Ectodermal cell (in vitro differentiated cells): ENCODE measurements at regions not wholly inside any gene's neighbourhood (a gene's known extent, or its start where the extent isn't known, plus 50 kb on each side); places are given as distances from the start of the nearest gene placed in this dataset.
"Not testable (repeated sequence)": the region's sequence is repeated elsewhere in the genome, so short reads cannot be mapped to it uniquely, and the experiment has no call there.

Experiments used
- H3K27ac ChIP-seq: 2 replicates; pipeline ENCODE4 v1.7.0; 2013; ENCODE audit warnings: mild to moderate bottlenecking, low read depth, low read length; ENCODE audit not compliant: insufficient read depth, poor library complexity, severe bottlenecking
- H3K27me3 ChIP-seq: 2 replicates; pipeline ENCODE4 v1.7.0; 2013; ENCODE audit warnings: mild to moderate bottlenecking, low read length; ENCODE audit not compliant: insufficient read depth, control insufficient read depth, poor library complexity, severe bottlenecking
- H3K36me3 ChIP-seq: one replicate; pipeline ENCODE4 v1.7.0; 2013; ENCODE audit warnings: low read length; ENCODE audit not compliant: control insufficient read depth, insufficient read depth
- H3K4me1 ChIP-seq: one replicate; pipeline ENCODE4 v1.7.0; 2013; ENCODE audit warnings: low read length; ENCODE audit not compliant: control insufficient read depth, insufficient read depth
- H3K4me3 ChIP-seq: 2 replicates; pipeline ENCODE4 v1.7.0; 2013; ENCODE audit warnings: low read depth, low read length, control low read depth; ENCODE audit not compliant: insufficient read depth
- H3K9me3 ChIP-seq: 2 replicates; pipeline ENCODE4 v1.7.0; 2013; ENCODE audit warnings: mild to moderate bottlenecking, low read length, moderate library complexity; ENCODE audit not compliant: control insufficient read depth
- WGBS, 2 experiments: methylation state at CpG; one replicate each; pipeline ENCODE4 v1.1.7; 2013; ENCODE audit warnings: missing lambda C conversion rate in 2 of 2; 5-methylcytosine and 5-hydroxymethylcytosine counted together

DNA sequence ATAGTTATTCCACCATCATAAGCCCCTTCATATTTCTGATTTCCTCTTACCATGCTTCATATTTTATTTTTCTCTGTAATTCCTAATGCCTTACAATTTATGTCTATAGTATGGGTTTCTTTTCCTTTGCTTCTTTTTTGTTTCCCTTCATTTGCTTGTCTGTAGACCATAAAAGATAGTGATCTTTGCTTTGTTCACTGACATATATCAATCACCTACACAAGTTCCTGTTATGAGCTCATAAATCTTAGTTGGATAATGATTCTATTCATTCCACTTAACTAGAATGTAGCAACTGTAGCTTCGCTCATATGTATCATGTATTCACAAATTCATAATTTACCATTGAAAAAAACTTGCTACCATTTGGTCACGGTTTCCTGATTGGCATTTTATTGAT lies 388.8 kb upstream of the ATXN7L3B start:
- Histone ChIP-seq H3K4me1 (no peaks in the 10 kb centered on the region), H3K9me3 (no peaks in the 10 kb centered on the region), H3K36me3 (no peaks in the 10 kb centered on the region), H3K4me3 (no peak overlapping the region), H3K27me3 (peaks cover 4% of the 10 kb centered on the region), H3K27ac (no peak overlapping the region)
- 85 to 88% methylated on average over 2 of the region's 2 CpGs for WGBS, 2 experiments

GRCh38 chr12:74152370-74152769 lies 385.3 kb upstream of the ATXN7L3B start:
- H3K27me3 ChIP-seq: peaks cover 4% of the 10 kb centered on the region
- no peaks in the 10 kb centered on the region for H3K36me3 ChIP-seq
- no peaks in the 10 kb centered on the region for H3K4me1 ChIP-seq
- H3K9me3 ChIP-seq: no peaks in the 10 kb centered on the region
- H3K4me3 ChIP-seq: no peak overlapping the region
- 50 to 58% methylated on average over 1 to 2 of the region's 2 CpGs for WGBS, 2 experiments
- no peak overlapping the region for H3K27ac ChIP-seq

GRCh38 chr12:74166096-74166495 lies 371.5 kb upstream of the ATXN7L3B start:
- Histone ChIP-seq H3K4me1 (no peaks in the 10 kb centered on the region), H3K4me3 (no peak overlapping the region), H3K27ac (no peak overlapping the region), H3K36me3 (no peaks in the 10 kb centered on the region), H3K9me3 (no peaks in the 10 kb centered on the region), H3K27me3 (no peaks in the 10 kb centered on the region)
- WGBS, 2 experiments: 83 to 90% methylated on average over 2 of the region's 2 CpGs

- Histone ChIP-seq H3K36me3 (no peaks in the 10 kb centered on the region), H3K9me3 (no peaks in the 10 kb centered on the region), H3K27me3 (no peaks in the 10 kb centered on the region), H3K4me1 (no peaks in the 10 kb centered on the region), H3K4me3 (no peak overlapping the region), H3K27ac (no peak overlapping the region)
- WGBS, 2 experiments: 100% methylated on average over 2 of the region's 2 CpGs; no CpG with 5 or more reads in 1 of the 2 experiments
Observed at GRCh38 chr12:74169607-74170006, 368.0 kb upstream of the ATXN7L3B start.

- no peaks in the 10 kb centered on the region for H3K36me3 ChIP-seq
- 96 to 97% methylated on average over 42 of the region's 42 CpGs for WGBS, 2 experiments
- no peak overlapping the region for H3K27ac ChIP-seq
- H3K9me3 ChIP-seq: no peaks in the 10 kb centered on the region
- H3K27me3 ChIP-seq: no peaks in the 10 kb centered on the region
- no peaks in the 10 kb centered on the region for H3K4me1 ChIP-seq
- H3K4me3 ChIP-seq: no peak overlapping the region
Observed at GRCh38 chr12:74170645-74171477, 366.8 kb upstream of the ATXN7L3B start.

DNA sequence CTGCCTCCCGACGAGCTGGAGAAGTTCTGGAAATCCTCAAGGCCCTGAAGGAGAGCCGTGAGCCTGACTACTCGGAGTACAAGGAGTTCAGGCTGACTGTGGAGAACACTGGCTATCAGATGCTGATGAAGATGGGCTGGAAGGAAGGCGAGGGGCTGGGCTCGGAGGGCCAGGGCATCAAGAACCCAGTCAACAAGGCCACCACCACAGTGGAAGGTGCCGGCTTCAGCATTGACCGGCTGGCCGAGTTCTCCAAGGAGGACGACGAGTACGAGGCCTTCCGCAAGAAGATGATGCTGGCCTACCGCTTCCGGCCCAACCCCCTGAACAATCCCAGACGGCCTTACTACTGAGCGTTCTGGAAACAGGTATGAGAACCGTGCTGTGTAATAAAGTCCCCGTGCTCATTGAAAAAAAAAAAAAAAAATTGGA lies 366.1 kb upstream of the ATXN7L3B start:
- Histone ChIP-seq H3K9me3 (no peaks in the 10 kb centered on the region), H3K27me3 (no peaks in the 10 kb centered on the region), H3K36me3 (no peaks in the 10 kb centered on the region), H3K4me1 (no peaks in the 10 kb centered on the region), H3K27ac (no peak overlapping the region), H3K4me3 (no peak overlapping the region)
- WGBS, 2 experiments: 95 to 97% methylated on average over 18 to 19 of the region's 19 CpGs

DNA sequence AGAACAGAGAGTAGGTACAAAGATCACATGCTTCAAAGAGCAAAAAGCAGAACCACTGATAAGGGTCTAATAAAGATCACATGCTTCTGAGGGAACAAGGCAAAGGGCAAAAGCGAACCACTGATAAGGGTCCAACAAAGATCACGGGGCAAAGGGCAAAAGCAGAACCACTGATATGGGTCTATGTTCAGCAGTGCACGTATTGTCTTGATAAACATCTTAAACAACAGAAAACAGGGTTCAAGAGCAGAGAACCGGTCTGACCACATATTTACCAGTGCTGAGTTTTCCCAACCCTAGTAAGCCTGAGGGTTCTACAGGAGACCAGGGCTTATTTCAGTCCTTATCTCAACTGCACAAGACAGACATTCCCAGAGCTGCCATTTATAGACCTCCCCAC lies 362.7 kb upstream of the ATXN7L3B start:
- WGBS, 2 experiments: 93 to 96% methylated on average over 4 of the region's 4 CpGs
- H3K9me3 ChIP-seq, H3K36me3 ChIP-seq, H3K4me1 ChIP-seq, H3K27me3 ChIP-seq, H3K4me3 ChIP-seq, H3K27ac ChIP-seq: not testable (repeated sequence)

DNA sequence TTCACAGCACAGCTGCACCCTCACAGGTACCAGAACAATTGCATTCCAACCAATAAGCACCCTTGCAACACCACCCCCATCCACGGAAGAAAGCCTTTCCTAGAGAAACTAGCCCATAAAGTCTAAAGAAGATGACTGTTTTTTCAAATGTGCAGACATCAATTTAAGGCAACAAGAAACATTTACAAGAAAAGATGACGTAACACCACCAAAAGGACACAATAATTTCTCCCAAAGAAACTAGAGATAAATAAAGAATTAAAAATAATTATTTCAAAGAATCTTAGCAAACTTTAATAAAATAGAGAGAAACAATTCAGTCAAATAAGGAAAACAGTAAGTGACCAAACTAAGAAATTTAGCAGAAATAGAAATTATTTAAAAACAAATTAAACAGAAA lies 352.3 kb upstream of the ATXN7L3B start:
- Histone ChIP-seq H3K27me3 (no peaks in the 10 kb centered on the region), H3K4me3 (no peak overlapping the region), H3K9me3 (no peaks in the 10 kb centered on the region), H3K4me1 (no peaks in the 10 kb centered on the region), H3K27ac (no peak overlapping the region), H3K36me3 (no peaks in the 10 kb centered on the region)
- 53 to 72% methylated on average over 1 to 2 of the region's 2 CpGs for WGBS, 2 experiments

DNA sequence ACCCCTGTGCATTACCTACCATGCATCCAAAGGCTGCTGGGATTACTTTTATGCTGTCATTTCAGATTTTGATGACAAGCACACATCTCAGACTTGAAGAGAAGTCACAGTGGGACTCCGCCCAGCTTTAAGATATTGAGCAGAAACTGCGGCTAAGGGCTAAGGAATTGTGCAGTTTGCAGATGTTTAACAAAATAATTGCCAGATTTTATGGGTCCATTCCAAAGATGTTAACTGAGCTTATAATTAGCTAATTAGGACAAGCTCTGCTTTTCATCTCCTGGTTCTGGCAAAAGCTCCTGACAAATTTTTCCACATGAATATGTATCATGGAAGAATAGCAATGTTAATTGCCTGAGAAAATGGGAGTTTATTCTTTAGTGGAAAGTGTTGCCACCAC lies 344.4 kb upstream of the ATXN7L3B start:
- WGBS, 2 experiments: 96 to 97% methylated on average over 2 of the region's 2 CpGs
- Histone ChIP-seq H3K4me1 (no peaks in the 10 kb centered on the region), H3K27ac (no peak overlapping the region), H3K36me3 (no peaks in the 10 kb centered on the region), H3K27me3 (no peaks in the 10 kb centered on the region), H3K9me3 (no peaks in the 10 kb centered on the region), H3K4me3 (no peak overlapping the region)

DNA sequence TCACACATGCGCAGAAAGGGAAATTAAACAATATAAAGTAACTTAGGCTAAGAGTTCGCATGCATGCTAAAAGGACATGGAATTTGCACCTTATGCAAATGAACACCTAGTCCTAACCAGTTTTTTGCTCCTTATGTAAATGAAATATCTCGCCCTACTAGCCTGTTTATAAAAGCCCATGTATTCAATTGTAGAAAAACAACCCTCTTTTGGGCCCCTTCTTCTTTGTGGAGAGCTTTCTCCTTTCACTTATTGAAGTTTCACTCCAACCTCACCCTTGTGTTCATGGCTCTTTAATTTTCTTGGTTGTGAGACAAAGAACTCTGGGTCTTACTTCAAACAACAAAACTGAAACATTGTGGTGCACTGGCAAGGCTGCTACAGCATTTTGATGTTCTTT lies 333.4 kb upstream of the ATXN7L3B start:
- WGBS, 2 experiments: 89 to 95% methylated on average over 3 of the region's 3 CpGs
- Histone ChIP-seq H3K27me3 (no peaks in the 10 kb centered on the region), H3K4me1 (no peaks in the 10 kb centered on the region), H3K27ac (no peak overlapping the region), H3K4me3 (no peak overlapping the region), H3K9me3 (no peaks in the 10 kb centered on the region), H3K36me3 (no peaks in the 10 kb centered on the region)
